GM23338 (cell line): ENCODE measurements at regions not wholly inside any gene's neighbourhood (a gene's known extent, or its start where the extent isn't known, plus 50 kb on each side); places are given as distances from the start of the nearest gene placed in this dataset.

Experiments used
- ATAC-seq: fragments of 200-7000 bp; cut with Tn5 transposase; 3 replicates; pipeline ENCODE4 v1.9.1; 2020
- DNase-seq: peaks from one replicate; pipeline ENCODE4 v3.0.0-alpha.2; 2015; ENCODE audit warnings: low spot score
- H2AFZ ChIP-seq: fragments of 200-600 bp; sonication (generic); 2 replicates; pipeline ENCODE4 v1.8.0; 2016; ENCODE audit warnings: antibody characterized with exemption, mild to moderate bottlenecking, moderate library complexity
- H3F3A ChIP-seq: fragments of 200-600 bp; sonication (generic); replicated peaks from 2 replicates; pipeline ENCODE4 v1.8.0; 2017; ENCODE audit warnings: antibody characterized with exemption, mixed run types, low read depth
- H3K27ac ChIP-seq: fragments of 200-600 bp; sonication (generic); 2 replicates; pipeline ENCODE4 v1.6.1; 2016; ENCODE audit warnings: low read depth
- H3K27me3 ChIP-seq: fragments of 200-600 bp; sonication (generic); 2 replicates; pipeline ENCODE4 v1.8.0; 2016; ENCODE audit warnings: mild to moderate bottlenecking, mixed run types, moderate library complexity; ENCODE audit not compliant: insufficient read depth
- H3K36me3 ChIP-seq: fragments of 200-600 bp; sonication (generic); 2 replicates; pipeline ENCODE4 v1.8.0; 2016; ENCODE audit warnings: mild to moderate bottlenecking; ENCODE audit not compliant: insufficient read depth
- H3K4me1 ChIP-seq: fragments of 200-600 bp; sonication (generic); 2 replicates; pipeline ENCODE4 v1.8.0; 2016; ENCODE audit warnings: mild to moderate bottlenecking, moderate library complexity; ENCODE audit not compliant: insufficient read depth
- H3K4me2 ChIP-seq: fragments of 200-600 bp; sonication (generic); 2 replicates; pipeline ENCODE4 v1.7.1; 2017; ENCODE audit warnings: mixed run types
- H3K4me3 ChIP-seq: fragments of 200-600 bp; sonication (generic); 2 replicates; pipeline ENCODE4 v1.6.1; 2016; ENCODE audit warnings: mixed run types
- H3K79me2 ChIP-seq: fragments of 200-600 bp; sonication (generic); replicated peaks from 2 replicates; pipeline ENCODE4 v1.8.0; 2017; ENCODE audit warnings: mild to moderate bottlenecking; ENCODE audit not compliant: insufficient read depth
- H3K9me2 ChIP-seq: fragments of 200-600 bp; sonication (generic); 2 replicates; pipeline ENCODE4 v1.8.0; 2017; ENCODE audit not compliant: insufficient read depth
- H4K20me1 ChIP-seq: fragments of 200-600 bp; sonication (generic); replicated peaks from 2 replicates; pipeline ENCODE4 v1.8.0; 2017; ENCODE audit warnings: mild to moderate bottlenecking; ENCODE audit not compliant: insufficient read depth
- H3K27ac Mint-ChIP-seq: 2 replicates; pipeline ENCODE4 v1.8.0; 2020; ENCODE audit warnings: inconsistent platforms, mild to moderate bottlenecking, moderate library complexity, mixed read lengths
- H3K27me3 Mint-ChIP-seq: 3 replicates; pipeline ENCODE4 v1.8.0; 2022; ENCODE audit warnings: low read depth, mild to moderate bottlenecking, moderate library complexity, mixed read lengths, inconsistent platforms; ENCODE audit not compliant: insufficient read depth, poor library complexity
- H3K36me3 Mint-ChIP-seq: 3 replicates; pipeline ENCODE4 v1.8.0; 2021; ENCODE audit warnings: low read depth, mild to moderate bottlenecking, inconsistent platforms, moderate library complexity, mixed read lengths
- H3K4me1 Mint-ChIP-seq: 3 replicates; pipeline ENCODE4 v1.8.0; 2020; ENCODE audit warnings: mild to moderate bottlenecking, inconsistent platforms, mixed read lengths
- H3K4me3 Mint-ChIP-seq: 3 replicates; pipeline ENCODE4 v1.8.0; 2021; ENCODE audit warnings: moderate library complexity, mild to moderate bottlenecking, inconsistent platforms, mixed read lengths
- H3K9me3 Mint-ChIP-seq: 3 replicates; pipeline ENCODE4 v1.8.0; 2020; ENCODE audit warnings: moderate library complexity, mild to moderate bottlenecking, inconsistent platforms, mixed read lengths
- CREB1 ChIP-seq: fragments of 250-450 bp; sonication (Bioruptor Pico); IDR thresholded peaks from 2 replicates; pipeline ENCODE4 v1.5.0; 2020; ENCODE audit warnings: low read depth, mild to moderate bottlenecking, moderate library complexity
- EZH2 ChIP-seq: fragments of 200-600 bp; sonication (generic); IDR thresholded peaks from one replicate; pipeline ENCODE4 v1.8.0; 2017; ENCODE audit warnings: antibody characterized with exemption, mild to moderate bottlenecking, low read depth; ENCODE audit not compliant: unreplicated experiment
- EZH2phosphoT487 ChIP-seq: fragments of 200-600 bp; sonication (generic); IDR thresholded peaks from one replicate; pipeline ENCODE4 v1.8.1; 2018; ENCODE audit warnings: antibody characterized with exemption; ENCODE audit not compliant: unreplicated experiment
- JUNB ChIP-seq: IDR thresholded peaks from one replicate; pipeline ENCODE4 v1.6.1; 2016; ENCODE audit warnings: antibody characterized with exemption; ENCODE audit not compliant: unreplicated experiment
- NANOG ChIP-seq: IDR thresholded peaks from 2 replicates; pipeline ENCODE4 v1.6.1; 2016; ENCODE audit warnings: antibody characterized with exemption, borderline replicate concordance
- POLR2AphosphoS5 ChIP-seq: IDR thresholded peaks from 2 replicates; pipeline ENCODE4 v1.6.1; 2016; ENCODE audit warnings: antibody characterized with exemption, low read depth
- STAT1 ChIP-seq: IDR thresholded peaks from one replicate; pipeline ENCODE4 v1.6.1; 2016; ENCODE audit warnings: antibody characterized with exemption; ENCODE audit not compliant: unreplicated experiment
- ZNF114 ChIP-seq: fragments of 250-450 bp; sonication (Bioruptor Pico); IDR thresholded peaks from 2 replicates; pipeline ENCODE4 v1.5.0; 2020; ENCODE audit warnings: mild to moderate bottlenecking, moderate library complexity
- ZNF331 ChIP-seq: fragments of 250-450 bp; sonication (Bioruptor Pico); IDR thresholded peaks from 2 replicates; pipeline ENCODE4 v1.5.0; 2020; ENCODE audit warnings: low read depth, mild to moderate bottlenecking, moderate library complexity
- TF ChIP-seq, protein P1 (sequence below): fragments of 250-450 bp; sonication (Bioruptor Pico); IDR thresholded peaks from 2 replicates; pipeline ENCODE4 v1.5.0; 2020; ENCODE audit warnings: mild to moderate bottlenecking, moderate library complexity
- TF ChIP-seq, protein P2 (sequence below), 2 experiments: fragments of 200-600 bp in 1 of 2; sonication (generic) in 1 of 2; conservative IDR thresholded peaks; 2 replicates each; pipeline versions ENCODE4 v1.5.1 to v1.6.1; 2016 to 2017; ENCODE audit warnings: antibody characterized with exemption in 2 of 2, low read depth in 2 of 2, mild to moderate bottlenecking in 2 of 2, moderate library complexity in 1 of 2
- TF ChIP-seq, protein P3 (sequence below): IDR thresholded peaks from 2 replicates; pipeline ENCODE4 v1.6.1; 2016; ENCODE audit warnings: antibody characterized with exemption
- TF ChIP-seq, protein P4 (sequence below): IDR thresholded peaks from one replicate; pipeline ENCODE4 v1.6.1; 2018; ENCODE audit warnings: antibody characterized with exemption; ENCODE audit not compliant: unreplicated experiment

DNA sequence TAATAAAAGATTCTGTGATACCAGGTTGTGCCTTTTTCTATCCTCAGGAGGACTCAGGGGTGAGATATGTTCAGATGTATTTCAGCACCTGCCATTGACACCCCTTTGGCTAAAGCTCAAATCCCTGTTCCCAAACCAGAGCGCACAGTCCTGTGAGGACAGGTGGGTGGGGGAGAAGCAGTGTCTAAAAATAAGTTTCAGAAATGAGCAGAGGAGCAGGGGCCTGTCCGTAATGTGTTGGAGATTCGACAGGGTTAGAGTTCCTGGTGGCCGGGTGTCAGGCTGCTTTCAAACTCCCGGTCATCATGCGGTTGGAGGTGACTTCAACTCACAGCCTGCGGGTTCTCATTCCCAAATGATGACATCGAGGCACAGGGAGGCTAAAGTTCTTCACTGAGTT lies 211.5 kb downstream of the KLF6 start:
- H3K4me3 Mint-ChIP-seq, result no peak overlapping the region
- H3F3A ChIP-seq, result no peaks in the 10 kb centered on the region
- no peaks in the 10 kb centered on the region for H3K27me3 ChIP-seq
- H3K4me1 ChIP-seq, result peaks cover 9% of the 10 kb centered on the region; the same call in 1 of the 2 replicates
- H3K4me2 ChIP-seq, result no peak overlapping the region
- no peaks in the 10 kb centered on the region for H3K79me2 ChIP-seq
- ATAC-seq (no peak), DNase-seq (no peak)
- H3K4me3 ChIP-seq, result no peak overlapping the region
- H3K27ac Mint-ChIP-seq, result no peak overlapping the region
- H3K36me3 ChIP-seq, result no peaks in the 10 kb centered on the region
- H2AFZ ChIP-seq, result no peak overlapping the region
- TF ChIP-seq, protein P1, sequence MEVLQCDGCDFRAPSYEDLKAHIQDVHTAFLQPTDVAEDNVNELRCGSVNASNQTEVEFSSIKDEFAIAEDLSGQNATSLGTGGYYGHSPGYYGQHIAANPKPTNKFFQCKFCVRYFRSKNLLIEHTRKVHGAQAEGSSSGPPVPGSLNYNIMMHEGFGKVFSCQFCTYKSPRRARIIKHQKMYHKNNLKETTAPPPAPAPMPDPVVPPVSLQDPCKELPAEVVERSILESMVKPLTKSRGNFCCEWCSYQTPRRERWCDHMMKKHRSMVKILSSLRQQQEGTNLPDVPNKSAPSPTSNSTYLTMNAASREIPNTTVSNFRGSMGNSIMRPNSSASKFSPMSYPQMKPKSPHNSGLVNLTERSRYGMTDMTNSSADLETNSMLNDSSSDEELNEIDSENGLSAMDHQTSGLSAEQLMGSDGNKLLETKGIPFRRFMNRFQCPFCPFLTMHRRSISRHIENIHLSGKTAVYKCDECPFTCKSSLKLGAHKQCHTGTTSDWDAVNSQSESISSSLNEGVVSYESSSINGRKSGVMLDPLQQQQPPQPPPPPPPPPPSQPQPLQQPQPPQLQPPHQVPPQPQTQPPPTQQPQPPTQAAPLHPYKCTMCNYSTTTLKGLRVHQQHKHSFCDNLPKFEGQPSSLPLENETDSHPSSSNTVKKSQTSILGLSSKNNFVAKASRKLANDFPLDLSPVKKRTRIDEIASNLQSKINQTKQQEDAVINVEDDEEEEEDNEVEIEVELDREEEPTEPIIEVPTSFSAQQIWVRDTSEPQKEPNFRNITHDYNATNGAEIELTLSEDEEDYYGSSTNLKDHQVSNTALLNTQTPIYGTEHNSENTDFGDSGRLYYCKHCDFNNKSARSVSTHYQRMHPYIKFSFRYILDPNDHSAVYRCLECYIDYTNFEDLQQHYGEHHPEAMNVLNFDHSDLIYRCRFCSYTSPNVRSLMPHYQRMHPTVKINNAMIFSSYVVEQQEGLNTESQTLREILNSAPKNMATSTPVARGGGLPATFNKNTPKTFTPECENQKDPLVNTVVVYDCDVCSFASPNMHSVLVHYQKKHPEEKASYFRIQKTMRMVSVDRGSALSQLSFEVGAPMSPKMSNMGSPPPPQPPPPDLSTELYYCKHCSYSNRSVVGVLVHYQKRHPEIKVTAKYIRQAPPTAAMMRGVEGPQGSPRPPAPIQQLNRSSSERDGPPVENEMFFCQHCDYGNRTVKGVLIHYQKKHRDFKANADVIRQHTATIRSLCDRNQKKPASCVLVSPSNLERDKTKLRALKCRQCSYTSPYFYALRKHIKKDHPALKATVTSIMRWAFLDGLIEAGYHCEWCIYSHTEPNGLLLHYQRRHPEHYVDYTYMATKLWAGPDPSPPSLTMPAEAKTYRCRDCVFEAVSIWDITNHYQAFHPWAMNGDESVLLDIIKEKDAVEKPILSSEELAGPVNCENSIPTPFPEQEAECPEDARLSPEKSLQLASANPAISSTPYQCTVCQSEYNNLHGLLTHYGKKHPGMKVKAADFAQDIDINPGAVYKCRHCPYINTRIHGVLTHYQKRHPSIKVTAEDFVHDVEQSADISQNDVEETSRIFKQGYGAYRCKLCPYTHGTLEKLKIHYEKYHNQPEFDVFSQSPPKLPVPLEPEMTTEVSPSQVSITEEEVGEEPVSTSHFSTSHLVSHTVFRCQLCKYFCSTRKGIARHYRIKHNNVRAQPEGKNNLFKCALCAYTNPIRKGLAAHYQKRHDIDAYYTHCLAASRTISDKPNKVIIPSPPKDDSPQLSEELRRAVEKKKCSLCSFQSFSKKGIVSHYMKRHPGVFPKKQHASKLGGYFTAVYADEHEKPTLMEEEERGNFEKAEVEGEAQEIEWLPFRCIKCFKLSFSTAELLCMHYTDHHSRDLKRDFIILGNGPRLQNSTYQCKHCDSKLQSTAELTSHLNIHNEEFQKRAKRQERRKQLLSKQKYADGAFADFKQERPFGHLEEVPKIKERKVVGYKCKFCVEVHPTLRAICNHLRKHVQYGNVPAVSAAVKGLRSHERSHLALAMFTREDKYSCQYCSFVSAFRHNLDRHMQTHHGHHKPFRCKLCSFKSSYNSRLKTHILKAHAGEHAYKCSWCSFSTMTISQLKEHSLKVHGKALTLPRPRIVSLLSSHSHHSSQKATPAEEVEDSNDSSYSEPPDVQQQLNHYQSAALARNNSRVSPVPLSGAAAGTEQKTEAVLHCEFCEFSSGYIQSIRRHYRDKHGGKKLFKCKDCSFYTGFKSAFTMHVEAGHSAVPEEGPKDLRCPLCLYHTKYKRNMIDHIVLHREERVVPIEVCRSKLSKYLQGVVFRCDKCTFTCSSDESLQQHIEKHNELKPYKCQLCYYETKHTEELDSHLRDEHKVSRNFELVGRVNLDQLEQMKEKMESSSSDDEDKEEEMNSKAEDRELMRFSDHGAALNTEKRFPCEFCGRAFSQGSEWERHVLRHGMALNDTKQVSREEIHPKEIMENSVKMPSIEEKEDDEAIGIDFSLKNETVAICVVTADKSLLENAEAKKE (CRISPR knock-in tag), result no peak
- TF ChIP-seq JUNB (no peak), EZH2phosphoT487 (no peak), NANOG (no peak), POLR2AphosphoS5 (no peak), CREB1 (no peak), EZH2 (no peak), STAT1 (no peak), ZNF114 (no peak), ZNF331 (no peak)
- TF ChIP-seq, protein P2, sequence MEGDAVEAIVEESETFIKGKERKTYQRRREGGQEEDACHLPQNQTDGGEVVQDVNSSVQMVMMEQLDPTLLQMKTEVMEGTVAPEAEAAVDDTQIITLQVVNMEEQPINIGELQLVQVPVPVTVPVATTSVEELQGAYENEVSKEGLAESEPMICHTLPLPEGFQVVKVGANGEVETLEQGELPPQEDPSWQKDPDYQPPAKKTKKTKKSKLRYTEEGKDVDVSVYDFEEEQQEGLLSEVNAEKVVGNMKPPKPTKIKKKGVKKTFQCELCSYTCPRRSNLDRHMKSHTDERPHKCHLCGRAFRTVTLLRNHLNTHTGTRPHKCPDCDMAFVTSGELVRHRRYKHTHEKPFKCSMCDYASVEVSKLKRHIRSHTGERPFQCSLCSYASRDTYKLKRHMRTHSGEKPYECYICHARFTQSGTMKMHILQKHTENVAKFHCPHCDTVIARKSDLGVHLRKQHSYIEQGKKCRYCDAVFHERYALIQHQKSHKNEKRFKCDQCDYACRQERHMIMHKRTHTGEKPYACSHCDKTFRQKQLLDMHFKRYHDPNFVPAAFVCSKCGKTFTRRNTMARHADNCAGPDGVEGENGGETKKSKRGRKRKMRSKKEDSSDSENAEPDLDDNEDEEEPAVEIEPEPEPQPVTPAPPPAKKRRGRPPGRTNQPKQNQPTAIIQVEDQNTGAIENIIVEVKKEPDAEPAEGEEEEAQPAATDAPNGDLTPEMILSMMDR (conservative IDR thresholded peaks at IDR 0.05; ENCODE audit: low read depth in 2 of 2), result no peak
- TF ChIP-seq, protein P3, sequence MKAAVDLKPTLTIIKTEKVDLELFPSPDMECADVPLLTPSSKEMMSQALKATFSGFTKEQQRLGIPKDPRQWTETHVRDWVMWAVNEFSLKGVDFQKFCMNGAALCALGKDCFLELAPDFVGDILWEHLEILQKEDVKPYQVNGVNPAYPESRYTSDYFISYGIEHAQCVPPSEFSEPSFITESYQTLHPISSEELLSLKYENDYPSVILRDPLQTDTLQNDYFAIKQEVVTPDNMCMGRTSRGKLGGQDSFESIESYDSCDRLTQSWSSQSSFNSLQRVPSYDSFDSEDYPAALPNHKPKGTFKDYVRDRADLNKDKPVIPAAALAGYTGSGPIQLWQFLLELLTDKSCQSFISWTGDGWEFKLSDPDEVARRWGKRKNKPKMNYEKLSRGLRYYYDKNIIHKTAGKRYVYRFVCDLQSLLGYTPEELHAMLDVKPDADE, result no peak
- TF ChIP-seq, protein P4, sequence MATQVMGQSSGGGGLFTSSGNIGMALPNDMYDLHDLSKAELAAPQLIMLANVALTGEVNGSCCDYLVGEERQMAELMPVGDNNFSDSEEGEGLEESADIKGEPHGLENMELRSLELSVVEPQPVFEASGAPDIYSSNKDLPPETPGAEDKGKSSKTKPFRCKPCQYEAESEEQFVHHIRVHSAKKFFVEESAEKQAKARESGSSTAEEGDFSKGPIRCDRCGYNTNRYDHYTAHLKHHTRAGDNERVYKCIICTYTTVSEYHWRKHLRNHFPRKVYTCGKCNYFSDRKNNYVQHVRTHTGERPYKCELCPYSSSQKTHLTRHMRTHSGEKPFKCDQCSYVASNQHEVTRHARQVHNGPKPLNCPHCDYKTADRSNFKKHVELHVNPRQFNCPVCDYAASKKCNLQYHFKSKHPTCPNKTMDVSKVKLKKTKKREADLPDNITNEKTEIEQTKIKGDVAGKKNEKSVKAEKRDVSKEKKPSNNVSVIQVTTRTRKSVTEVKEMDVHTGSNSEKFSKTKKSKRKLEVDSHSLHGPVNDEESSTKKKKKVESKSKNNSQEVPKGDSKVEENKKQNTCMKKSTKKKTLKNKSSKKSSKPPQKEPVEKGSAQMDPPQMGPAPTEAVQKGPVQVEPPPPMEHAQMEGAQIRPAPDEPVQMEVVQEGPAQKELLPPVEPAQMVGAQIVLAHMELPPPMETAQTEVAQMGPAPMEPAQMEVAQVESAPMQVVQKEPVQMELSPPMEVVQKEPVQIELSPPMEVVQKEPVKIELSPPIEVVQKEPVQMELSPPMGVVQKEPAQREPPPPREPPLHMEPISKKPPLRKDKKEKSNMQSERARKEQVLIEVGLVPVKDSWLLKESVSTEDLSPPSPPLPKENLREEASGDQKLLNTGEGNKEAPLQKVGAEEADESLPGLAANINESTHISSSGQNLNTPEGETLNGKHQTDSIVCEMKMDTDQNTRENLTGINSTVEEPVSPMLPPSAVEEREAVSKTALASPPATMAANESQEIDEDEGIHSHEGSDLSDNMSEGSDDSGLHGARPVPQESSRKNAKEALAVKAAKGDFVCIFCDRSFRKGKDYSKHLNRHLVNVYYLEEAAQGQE, result no peak
- no peak overlapping the region for H3K27ac ChIP-seq
- no peaks in the 10 kb centered on the region for H3K9me3 Mint-ChIP-seq
- peaks cover 17% of the 10 kb centered on the region for H3K4me1 Mint-ChIP-seq
- no peaks in the 10 kb centered on the region for H3K27me3 Mint-ChIP-seq
- H4K20me1 ChIP-seq, result no peaks in the 10 kb centered on the region
- no peaks in the 10 kb centered on the region for H3K36me3 Mint-ChIP-seq
- H3K9me2 ChIP-seq, result no peaks in the 10 kb centered on the region
